H1 (cell line): ENCODE measurements at regions not wholly inside any gene's neighbourhood (a gene's known extent, or its start where the extent isn't known, plus 50 kb on each side); places are given as distances from the start of the nearest gene placed in this dataset.

Experiments
- CTCF ChIA-PET: fragments of 300-600 bp; sonication (Branson Sonifier 250); formaldehyde crosslinking; loops from one replicate; lab custom pipeline; 2021; ENCODE audit not compliant: partially characterized antibody; lab: Charles Lee
- POLR2A ChIA-PET: fragments of 300-600 bp; sonication (Branson Sonifier 250); formaldehyde crosslinking; loops from one replicate; lab custom pipeline; 2021; ENCODE audit warnings: inconsistent platforms; ENCODE audit not compliant: partially characterized antibody; lab: Charles Lee
- DNase-seq, 2 experiments: peaks; one replicate each; pipeline versions ENCODE4 v3.0.0 to v3.0.0-alpha.2; 2010 to 2022; ENCODE audit warnings: low spot score in 2 of 2, low read depth in 1 of 2, mixed read lengths in 1 of 2
- FAIRE-seq: peaks from 2 replicates; lab custom pipeline; 2011; peaks lifted over from hg19 to GRCh38; lab: Jason Lieb, UNC
- H2AFZ ChIP-seq: 2 replicates; pipeline ENCODE4 v1.8.1; 2012; ENCODE audit warnings: low read length, inconsistent platforms
- H2AK5ac ChIP-seq: 2 replicates; pipeline ENCODE4 v1.6.1; 2013; ENCODE audit warnings: low read depth, low read length
- H2BK120ac ChIP-seq: replicated peaks from 2 replicates; pipeline ENCODE3; 2013; ENCODE audit warnings: low read depth, low read length, inconsistent platforms
- H2BK12ac ChIP-seq: 2 replicates; pipeline ENCODE4 v1.6.1; 2013; ENCODE audit warnings: low read depth, low read length
- H2BK15ac ChIP-seq: 2 replicates; pipeline ENCODE4 v1.6.1; 2013; ENCODE audit warnings: low read length
- H2BK20ac ChIP-seq: 2 replicates; pipeline ENCODE4 v1.6.1; 2013; ENCODE audit warnings: low read length
- H2BK5ac ChIP-seq: 2 replicates; pipeline ENCODE4 v1.6.1; 2013; ENCODE audit warnings: low read depth, low read length
- H3K14ac ChIP-seq: 2 replicates; pipeline ENCODE4 v1.6.1; 2013; ENCODE audit warnings: inconsistent platforms; ENCODE audit not compliant: insufficient read length
- H3K18ac ChIP-seq: 2 replicates; pipeline ENCODE4 v1.6.1; 2013; ENCODE audit warnings: low read length; ENCODE audit errors: extremely low read depth
- H3K23ac ChIP-seq: 2 replicates; pipeline ENCODE4 v1.6.1; 2013; ENCODE audit warnings: inconsistent platforms; ENCODE audit not compliant: insufficient read length
- H3K23me2 ChIP-seq: 2 replicates; pipeline ENCODE4 v1.6.1; 2013; ENCODE audit warnings: low read depth, low read length
- H3K27ac ChIP-seq: 2 replicates; pipeline ENCODE4 v1.6.1; 2011; ENCODE audit warnings: low read depth, low read length, inconsistent platforms
- H3K27me3 ChIP-seq, 4 experiments: replicated peaks in 1 of 4; 1 replicate in 1 of 4; 2 replicates in 3 of 4; pipeline versions ENCODE4 v1.6.1 to v1.8.1; 2011 to 2013; ENCODE audit warnings: low read length in 3 of 4, mild to moderate bottlenecking in 3 of 4, inconsistent platforms in 2 of 4, mixed read lengths in 2 of 4, moderate library complexity in 1 of 4; ENCODE audit not compliant: control insufficient read depth in 3 of 4, insufficient read depth in 3 of 4; ENCODE audit errors: extremely low read depth in 1 of 4
- H3K36me3 ChIP-seq, 4 experiments: 2 replicates each; pipeline versions ENCODE4 v1.6.1 to v1.8.1; 2011 to 2013; ENCODE audit warnings: mild to moderate bottlenecking in 4 of 4, low read length in 3 of 4, moderate library complexity in 2 of 4, control low read depth in 1 of 4, inconsistent platforms in 1 of 4; ENCODE audit not compliant: insufficient read depth in 4 of 4, control insufficient read depth in 2 of 4
- H3K4ac ChIP-seq: replicated peaks from 2 replicates; pipeline ENCODE3; 2013; ENCODE audit warnings: low read length, low read depth, mixed read lengths, inconsistent platforms; ENCODE audit not compliant: insufficient read length
- H3K4me1 ChIP-seq, 4 experiments: replicated peaks in 1 of 4; 1 replicate in 1 of 4; 2 replicates in 3 of 4; pipeline versions ENCODE4 v1.6.1 to v1.8.1; 2011 to 2013; ENCODE audit warnings: low read length in 3 of 4, inconsistent platforms in 2 of 4, mixed read lengths in 1 of 4; ENCODE audit not compliant: insufficient read depth in 4 of 4, control insufficient read depth in 3 of 4
- H3K4me2 ChIP-seq, 2 experiments: 2 replicates each; pipeline versions ENCODE4 v1.6.1 to v1.8.1; 2011 to 2013; ENCODE audit warnings: low read depth in 2 of 2, low read length in 2 of 2, control low read depth in 1 of 2, inconsistent platforms in 1 of 2, mild to moderate bottlenecking in 1 of 2; ENCODE audit not compliant: insufficient read depth in 1 of 2
- H3K4me3 ChIP-seq, 4 experiments: fragments of 200-600, 300-600 bp in 1 of 4; sonication (generic), shearing (Covaris generic), sonication (Bioruptor Twin) in 1 of 4; 2 replicates each; pipeline versions ENCODE4 v1.5.1 to v1.8.1; 2011 to 2016; ENCODE audit warnings: low read length in 4 of 4, low read depth in 3 of 4, control low read depth in 2 of 4, inconsistent platforms in 2 of 4, mild to moderate bottlenecking in 2 of 4, mixed read lengths in 1 of 4, moderate library complexity in 1 of 4; ENCODE audit not compliant: insufficient read depth in 2 of 4; ENCODE audit errors: extremely low read depth in 1 of 4
- H3K56ac ChIP-seq: replicated peaks from 2 replicates; pipeline ENCODE3; 2013; ENCODE audit warnings: low read depth, mild to moderate bottlenecking, mixed read lengths, low read length, inconsistent platforms; ENCODE audit not compliant: insufficient read length
- H3K79me1 ChIP-seq: 2 replicates; pipeline ENCODE4 v1.6.1; 2013; ENCODE audit warnings: low read depth, low read length, control low read depth
- H3K79me2 ChIP-seq, 2 experiments: 2 replicates each; pipeline versions ENCODE4 v1.6.1 to v1.8.1; 2012 to 2013; ENCODE audit warnings: low read length in 2 of 2, mild to moderate bottlenecking in 2 of 2, inconsistent platforms in 1 of 2; ENCODE audit not compliant: insufficient read depth in 2 of 2, control insufficient read depth in 1 of 2
- H3K9ac ChIP-seq, 4 experiments: replicated peaks in 1 of 4; 1 replicate in 1 of 4; 2 replicates in 3 of 4; pipeline versions ENCODE4 v1.6.1 to v1.8.1; 2011 to 2013; ENCODE audit warnings: low read depth in 3 of 4, low read length in 3 of 4, control low read depth in 2 of 4, mild to moderate bottlenecking in 2 of 4, moderate library complexity in 2 of 4, inconsistent platforms in 1 of 4; ENCODE audit errors: extremely low read depth in 1 of 4
- H3K9me3 ChIP-seq, 2 experiments: 2 replicates each; pipeline versions ENCODE4 v1.6.1 to v1.8.1; 2012 to 2013; ENCODE audit warnings: mild to moderate bottlenecking in 2 of 2, moderate library complexity in 2 of 2, control low read depth in 1 of 2, inconsistent platforms in 1 of 2, low read depth in 1 of 2, low read length in 1 of 2, mixed read lengths in 1 of 2; ENCODE audit not compliant: insufficient read depth in 2 of 2
- H4K20me1 ChIP-seq, 2 experiments: replicated peaks in 1 of 2; 2 replicates each; pipeline versions ENCODE3 to v1.8.1; 2011 to 2013; ENCODE audit warnings: inconsistent platforms in 2 of 2, low read length in 2 of 2, mild to moderate bottlenecking in 1 of 2; ENCODE audit not compliant: insufficient read depth in 2 of 2, control insufficient read depth in 1 of 2
- H4K5ac ChIP-seq: 2 replicates; pipeline ENCODE4 v1.6.1; 2013; ENCODE audit warnings: low read length, low read depth, mixed read lengths, inconsistent platforms; ENCODE audit not compliant: insufficient read length
- H4K8ac ChIP-seq: 2 replicates; pipeline ENCODE4 v1.8.0; 2013; ENCODE audit warnings: mild to moderate bottlenecking, moderate library complexity, low read length, inconsistent platforms; ENCODE audit not compliant: insufficient read depth; ENCODE audit errors: extremely low read depth
- H4K91ac ChIP-seq: replicated peaks from 2 replicates; pipeline ENCODE3; 2013; ENCODE audit warnings: low read length, mixed read lengths, inconsistent platforms; ENCODE audit not compliant: insufficient read length
- JUND ChIP-seq: IDR thresholded peaks from 2 replicates; pipeline ENCODE4 v1.6.1; 2011; ENCODE audit warnings: mild to moderate bottlenecking, improper control_type of control experiment, low read length
- TBP ChIP-seq: IDR thresholded peaks from 2 replicates; pipeline ENCODE4 v1.6.1; 2011; ENCODE audit warnings: low read depth, low read length, improper control_type of control experiment
- WGBS, 2 experiments: shearing (Covaris generic) in 1 of 2; methylation state at CpG; one replicate each; pipeline versions ENCODE4 v1.1.6 to v1.1.7; 2013 to 2015; ENCODE audit warnings: low lambda C conversion rate in 2 of 2, mixed read lengths in 2 of 2, inconsistent platforms in 1 of 2, low coverage in 1 of 2, missing lambda C conversion rate in 1 of 2; ENCODE audit not compliant: insufficient replicate concordance in 2 of 2, insufficient coverage in 1 of 2, insufficient read length in 1 of 2; ENCODE audit errors: extremely low coverage in 1 of 2, missing lambda C conversion rate in 1 of 2; 5-methylcytosine and 5-hydroxymethylcytosine counted together

DNA sequence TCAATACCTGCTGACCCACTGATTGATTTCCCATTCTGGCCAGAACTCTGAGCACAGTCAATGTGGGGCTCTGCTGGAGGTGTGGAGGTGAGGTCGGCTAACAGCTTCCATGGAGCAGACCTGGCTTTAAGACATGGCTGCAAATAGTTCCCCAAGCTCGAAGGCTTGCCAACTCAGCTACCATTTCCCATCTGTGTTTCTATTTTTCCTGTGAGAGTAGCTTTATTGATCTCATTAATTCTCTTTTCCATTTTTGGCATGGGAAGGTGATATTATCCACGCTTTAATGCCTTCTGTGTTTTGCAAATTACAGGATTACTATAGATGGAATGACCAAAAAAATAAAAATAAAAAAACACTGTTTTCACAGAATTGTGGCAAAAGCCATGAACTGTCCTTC lies 151.6 kb upstream of the XYLT1 start:
- DNase-seq, result no peak
- Histone ChIP-seq H3K9ac (no peak overlapping the region), H3K23ac (no peak overlapping the region), H3K4me1 (0 out of 7 replicates have a peak, but pooled peaks cover 0 to 3% (median 0%) of the 10 kb centered on the region in 4 experiments), H3K27ac (no peak overlapping the region), H3K9me3 (0 out of 4 replicates have a peak, but pooled peaks cover 0 to 6% of the 10 kb centered on the region in 2 experiments), H3K4ac (peak overlapping the region; percentile 54), H4K20me1 (no peaks in the 10 kb centered on the region), H2BK20ac (no peak overlapping the region), H3K36me3 (no peaks in the 10 kb centered on the region), H3K23me2 (peaks cover 3% of the 10 kb centered on the region; the same call in 1 of the 2 replicates), H3K4me3 (no peak overlapping the region), H2BK5ac (no peak overlapping the region), H2AFZ (no peak overlapping the region), H3K4me2 (no peak overlapping the region), H3K14ac (no peak overlapping the region), H2AK5ac (no peak overlapping the region), H3K56ac (no peak overlapping the region), H3K79me1 (no peaks in the 10 kb centered on the region), H2BK12ac (no peak overlapping the region), H3K79me2 (no peaks in the 10 kb centered on the region), H4K8ac (no peak overlapping the region), H4K5ac (no peak overlapping the region), H3K27me3 (no peaks in the 10 kb centered on the region), H4K91ac (no peak overlapping the region), H2BK120ac (no peak overlapping the region), H3K18ac (no peak overlapping the region), H2BK15ac (no peak overlapping the region)
- ChIA-PET POLR2A (no interaction called here), CTCF (interaction anchor here (0.6 to 1.3 kb wide), 2 partner anchors 39 to 64 kb away, joined by 3 read pairs; no protein-coding TSS in a partner anchor)
- FAIRE-seq, result no peak
- TF ChIP-seq TBP, result no peak
- TF ChIP-seq JUND, result no peak
- WGBS, 2 experiments, result 84% methylated on average over 3 of the region's 3 CpGs; no CpG with 5 or more reads in 1 of the 2 experiments
